SH-SY5Y (cell line): ENCODE measurements at regions not wholly inside any gene's neighbourhood (a gene's known extent, or its start where the extent isn't known, plus 50 kb on each side); places are given as distances from the start of the nearest gene placed in this dataset.

ENCODE experiments used
- GATA2 ChIP-seq: IDR thresholded peaks from 2 replicates; pipeline ENCODE4 v1.6.1; 2011; ENCODE audit warnings: mild to moderate bottlenecking, low read depth, low read length
- GATA3 ChIP-seq: IDR thresholded peaks from 2 replicates; pipeline ENCODE4 v1.6.1; 2011; ENCODE audit warnings: low read depth, mild to moderate bottlenecking, low read length, moderate library complexity

DNA sequence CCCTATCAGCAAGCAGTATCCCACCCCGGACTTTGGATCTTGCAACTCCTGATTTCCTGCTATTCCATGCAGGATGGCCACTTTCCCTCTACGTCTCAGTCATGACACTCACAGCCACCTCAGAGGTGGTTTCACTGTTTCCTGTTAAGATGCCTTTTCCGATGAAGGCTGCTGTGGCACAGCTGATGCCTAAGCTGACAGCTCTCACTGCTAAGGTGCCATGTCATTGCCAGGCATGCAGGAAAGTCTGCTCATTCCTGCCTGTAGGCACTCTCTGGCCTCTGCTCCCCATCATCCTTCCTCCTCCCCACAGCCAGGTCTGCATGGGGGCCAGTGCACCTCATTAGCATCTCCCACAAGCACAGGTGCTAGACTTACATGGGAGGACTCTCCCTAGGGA is 173.0 kb downstream of the CBLN1 start:
- TF ChIP-seq GATA2 = no peak
- TF ChIP-seq GATA3 = no peak
